Stimulated activated CD8-positive, alpha-beta memory T cell treated with anti-CD3 and anti-CD28 coated beads, Interleukin-15, amount 100 ng/mL, for 48 hours (primary cell): ENCODE measurements at regions not wholly inside any gene's neighbourhood (a gene's known extent, or its start where the extent isn't known, plus 50 kb on each side); places are given as distances from the start of the nearest gene placed in this dataset.

Experiments
- DNase-seq, 2 donors: peaks; one replicate each; pipeline ENCODE4 v3.0.0-alpha.2; 2020; ENCODE audit warnings: low read depth in 2 of 2

DNA sequence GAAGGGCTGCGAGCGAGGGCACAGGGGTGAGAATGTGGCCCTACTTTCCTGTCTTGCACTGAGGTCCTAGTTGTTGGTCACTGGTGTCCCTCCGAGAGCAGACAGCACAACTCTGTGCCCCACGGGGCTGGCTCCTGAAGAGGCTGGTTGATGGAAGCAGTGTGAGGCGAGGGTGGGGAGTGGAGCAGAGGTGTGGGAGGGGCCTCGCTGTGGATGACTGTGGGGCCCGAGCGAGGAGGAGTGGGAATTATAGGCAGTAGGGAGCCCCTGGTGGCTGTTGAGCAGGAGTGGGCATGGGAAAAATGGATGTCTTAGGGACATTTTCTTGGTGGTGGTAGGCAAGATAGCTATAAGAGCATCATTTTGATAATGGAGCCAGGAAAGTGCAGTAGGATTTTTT lies 660.5 kb upstream of the HS6ST1 start:
- DNase-seq = no peak

DNA sequence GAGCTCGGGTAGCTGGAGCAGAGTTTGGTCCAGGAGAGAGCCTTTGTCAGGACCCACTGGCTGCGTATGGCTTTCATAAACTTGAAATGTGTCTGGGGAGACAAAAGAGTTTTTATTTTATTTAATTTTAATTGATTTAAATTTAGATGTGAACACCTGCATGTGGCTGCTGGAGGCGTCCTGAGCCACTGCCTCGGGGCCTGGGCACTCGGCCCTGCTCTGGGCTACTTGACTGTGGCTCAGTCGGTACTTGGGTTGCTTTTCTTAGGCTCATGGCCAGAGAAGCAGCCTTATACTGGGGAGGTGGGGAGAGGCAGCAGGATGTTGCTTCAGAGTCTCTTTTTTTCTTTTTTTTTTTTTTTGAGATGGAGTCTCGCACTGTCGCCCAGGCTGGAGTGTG lies 661.8 kb upstream of the HS6ST1 start:
- DNase-seq = no peak

DNA sequence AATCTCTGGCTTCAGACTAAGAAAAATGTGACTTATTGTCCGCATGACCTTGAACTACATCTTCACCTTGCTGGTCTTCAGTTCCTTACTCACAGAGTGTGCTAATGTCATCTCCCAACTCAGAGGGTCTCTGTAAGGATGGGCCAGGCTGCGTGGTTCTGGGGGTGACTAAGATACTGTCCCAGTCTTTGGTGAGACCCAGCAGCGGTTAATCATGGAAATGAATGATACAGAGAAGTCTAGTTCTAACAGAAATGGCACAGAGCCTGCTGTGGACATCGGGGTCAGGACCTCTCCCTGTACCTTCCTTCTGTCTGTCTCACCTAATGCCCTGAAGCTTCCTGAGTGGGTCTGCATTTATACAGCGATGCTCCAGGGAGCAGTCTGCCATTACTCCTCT lies 662.7 kb upstream of the HS6ST1 start:
- no peak for DNase-seq

DNA sequence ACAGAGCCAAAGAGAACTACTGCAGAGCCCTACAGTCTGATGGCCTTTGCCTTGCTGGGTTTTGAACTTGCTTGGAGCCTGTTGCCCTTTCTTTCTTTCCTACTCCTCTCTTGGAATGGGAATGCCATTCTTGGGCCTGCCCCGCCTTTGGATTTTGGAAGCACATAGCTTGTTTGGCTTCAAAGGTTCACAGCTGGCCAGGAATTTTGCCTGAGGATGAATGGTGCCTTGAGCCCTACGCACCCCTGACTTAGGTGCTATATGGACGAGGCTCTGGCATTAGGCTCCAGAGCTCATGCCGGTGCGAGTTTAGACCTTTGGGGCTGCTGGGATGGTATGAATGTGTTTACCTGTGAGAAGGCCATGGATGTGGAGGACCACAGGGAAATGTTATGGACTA lies 663.3 kb upstream of the HS6ST1 start:
- DNase-seq = no peak

DNA sequence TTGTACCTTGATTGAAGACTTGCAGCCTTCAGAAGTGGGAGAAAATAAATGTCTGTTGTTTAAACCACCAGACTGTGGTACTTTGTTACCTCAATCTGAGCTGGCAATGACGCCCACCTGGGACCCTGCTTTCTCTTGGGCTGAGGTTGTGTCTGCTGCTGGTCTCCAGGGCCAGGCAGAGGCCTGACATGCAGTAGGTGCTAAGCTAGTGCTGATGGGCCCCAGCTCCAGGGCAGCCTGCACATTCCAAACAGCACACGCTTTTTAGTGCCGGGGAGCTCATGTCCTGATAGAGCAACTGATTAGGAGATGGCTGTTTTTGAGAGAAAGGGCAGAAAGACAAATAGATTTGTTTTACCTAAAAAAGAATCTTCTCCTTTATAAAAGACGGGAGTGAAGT lies 664.0 kb upstream of the HS6ST1 start:
- no peak for DNase-seq

DNA sequence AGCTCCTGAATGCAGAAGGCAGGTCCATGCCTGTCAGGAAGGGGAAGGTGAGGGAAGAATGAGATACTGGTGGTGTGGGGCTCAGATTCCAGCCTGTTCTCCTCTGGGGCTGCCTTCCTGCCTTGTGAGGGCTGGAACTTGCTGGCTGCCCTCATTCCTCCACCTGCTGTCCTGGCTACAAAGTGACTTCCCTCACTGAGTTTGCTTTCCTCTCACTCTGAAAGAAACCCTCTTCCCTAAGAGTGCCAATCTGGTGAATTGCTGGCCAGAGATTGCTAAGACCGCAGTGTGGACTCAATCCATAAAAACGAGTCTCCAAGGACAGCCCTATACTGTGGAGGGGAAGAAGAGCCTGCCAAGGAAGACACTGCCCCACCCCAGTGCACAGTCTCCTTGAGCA lies 664.4 kb upstream of the HS6ST1 start:
- DNase-seq = no peak

DNA sequence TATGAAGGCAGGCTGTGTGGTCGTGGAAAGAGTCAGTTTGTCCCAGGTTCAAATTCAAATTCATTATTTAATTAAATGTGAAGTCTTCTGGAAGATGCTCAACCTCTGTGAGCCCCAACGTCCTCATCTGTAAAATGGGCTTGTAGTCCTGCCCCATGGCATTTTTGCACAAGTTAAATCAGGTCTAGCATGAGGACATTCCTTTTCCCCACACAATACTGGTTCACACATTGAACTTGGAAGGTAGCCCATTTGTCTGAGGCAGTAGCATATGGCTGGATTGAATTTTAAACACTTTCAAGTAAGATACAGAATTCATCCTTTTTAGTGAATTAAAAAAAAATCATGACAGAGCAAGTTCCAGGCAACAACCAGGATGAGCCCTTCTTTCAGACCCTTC lies 665.4 kb upstream of the HS6ST1 start:
- no peak for DNase-seq

DNA sequence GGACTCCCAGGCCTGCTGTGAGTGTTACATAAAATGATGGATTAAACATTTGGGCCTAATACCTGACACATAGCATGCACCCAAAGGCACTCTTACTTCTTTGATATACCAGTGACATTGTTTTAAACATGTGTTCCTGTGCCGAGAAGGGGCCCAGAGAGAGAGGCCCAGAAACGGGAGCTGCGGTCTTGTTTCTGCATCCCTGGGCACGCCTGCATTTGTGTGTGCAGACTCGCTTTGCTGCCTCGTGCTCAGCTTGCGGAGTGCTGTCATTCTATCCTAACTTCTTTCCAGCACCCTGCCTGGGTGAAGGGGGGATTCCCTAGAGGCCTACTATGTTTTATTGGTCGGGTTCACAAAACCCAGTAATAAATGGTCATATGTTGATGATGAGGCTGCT lies 666.2 kb upstream of the HS6ST1 start:
- no peak for DNase-seq

DNA sequence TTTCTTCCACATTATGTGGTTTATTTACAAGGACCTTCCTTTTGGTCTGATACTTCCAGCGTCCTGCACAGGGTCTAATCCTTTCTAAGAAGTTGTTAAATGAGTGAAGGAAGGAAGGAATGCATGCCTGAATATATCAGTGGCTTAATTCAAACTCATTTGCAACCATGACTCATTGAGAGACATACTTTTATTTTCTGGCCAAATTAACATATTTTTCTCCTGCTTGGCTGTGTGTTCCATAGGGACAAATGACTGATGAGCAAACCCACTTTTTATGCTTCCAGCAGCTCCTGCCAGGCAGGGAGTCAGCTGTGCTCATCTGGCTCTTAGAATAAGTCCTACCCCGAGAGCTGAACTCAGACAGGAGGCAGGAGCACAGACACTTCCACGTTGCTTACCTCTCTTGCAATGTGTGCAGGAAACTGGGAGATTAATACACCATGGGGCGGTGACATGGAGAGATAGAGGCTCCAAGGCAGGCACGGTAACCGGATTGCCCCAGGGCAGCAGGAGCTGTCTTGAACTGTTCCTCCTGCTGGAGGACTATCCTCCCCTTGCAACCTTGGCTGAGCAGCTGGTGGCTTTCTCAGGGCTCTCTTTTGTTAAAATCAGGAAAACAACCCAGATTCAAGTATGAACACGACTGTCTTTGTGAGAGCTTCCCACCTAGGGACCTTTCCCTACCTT lies 667.5 kb upstream of the HS6ST1 start:
- DNase-seq = no peak

DNA sequence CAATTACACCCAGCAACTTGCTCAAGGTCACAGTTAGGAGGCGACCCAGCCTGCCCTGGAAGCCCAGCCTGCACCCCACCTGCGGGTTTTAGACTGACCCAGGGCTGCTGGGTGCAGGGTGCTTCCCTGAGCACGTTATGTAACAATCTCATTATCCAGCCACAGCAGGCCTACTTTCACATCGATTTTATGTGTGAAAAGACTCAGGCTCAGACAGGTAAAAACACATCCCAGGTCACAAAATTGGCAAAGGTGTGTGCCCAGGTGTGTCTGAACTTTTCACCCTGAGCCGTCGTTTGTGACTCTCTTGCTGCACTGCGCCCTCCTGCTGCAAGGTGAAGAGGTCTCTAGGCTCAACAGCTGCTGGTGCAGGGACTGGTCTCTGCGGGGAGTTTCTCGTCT lies 668.2 kb upstream of the HS6ST1 start:
- no peak for DNase-seq

DNA sequence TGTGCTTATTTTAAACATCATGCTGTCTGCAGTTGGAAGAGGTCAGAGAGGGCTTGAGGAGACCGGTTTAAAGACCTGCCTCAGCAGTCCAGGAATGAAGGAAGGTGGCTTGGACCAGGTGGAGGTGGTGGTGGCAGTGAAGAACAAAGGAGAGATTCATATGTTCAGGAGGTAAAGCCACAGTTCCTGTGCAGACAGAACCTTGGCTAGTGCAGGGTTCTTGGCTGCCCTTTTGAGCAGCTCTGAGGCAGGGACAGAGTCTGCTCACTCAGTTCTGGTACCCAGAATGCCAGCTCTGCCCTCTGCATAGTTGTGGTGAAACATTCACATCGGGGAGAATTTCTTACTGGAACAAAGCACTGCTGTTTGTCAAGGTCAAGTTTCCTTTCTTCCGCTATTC lies 669.7 kb upstream of the HS6ST1 start:
- no peak for DNase-seq

DNA sequence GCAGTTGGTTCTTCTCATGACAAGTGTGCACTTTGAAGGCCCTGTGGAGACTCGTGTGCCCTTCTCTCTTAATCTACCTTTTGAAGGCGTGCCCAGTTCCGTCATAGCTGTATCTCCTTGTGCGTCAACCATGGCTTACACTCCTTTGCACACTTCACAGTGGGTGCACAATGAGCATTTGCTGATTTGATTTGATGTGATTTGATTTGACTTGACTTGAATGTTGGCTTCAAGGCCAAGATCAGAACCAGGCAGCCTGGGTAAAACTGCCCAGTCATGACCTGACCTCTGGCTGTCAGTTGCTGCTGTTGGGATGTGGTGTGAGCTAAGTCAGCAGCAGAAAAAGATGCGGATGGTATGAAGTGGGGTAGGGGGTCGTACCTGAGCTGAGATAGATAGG lies 670.3 kb upstream of the HS6ST1 start:
- DNase-seq = no peak

DNA sequence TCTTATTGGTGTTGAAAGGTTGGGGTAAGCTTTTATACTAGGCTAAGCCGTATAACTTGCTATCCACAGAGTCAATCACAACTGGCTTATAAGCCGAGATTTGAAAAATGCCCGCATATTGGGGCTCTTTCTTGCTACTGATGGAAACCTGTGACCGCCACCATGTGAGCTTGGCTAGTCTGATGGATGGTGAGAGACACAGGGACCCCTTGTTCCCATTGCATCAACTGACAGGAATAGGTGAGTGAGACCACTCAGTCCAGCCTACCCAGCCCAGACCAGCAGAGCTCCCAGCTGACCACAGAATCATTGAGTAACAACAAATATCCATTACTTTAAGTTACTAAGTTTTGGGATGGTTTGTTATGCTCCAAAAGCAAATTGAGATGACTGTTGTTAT lies 676.4 kb upstream of the HS6ST1 start:
- no peak for DNase-seq

DNA sequence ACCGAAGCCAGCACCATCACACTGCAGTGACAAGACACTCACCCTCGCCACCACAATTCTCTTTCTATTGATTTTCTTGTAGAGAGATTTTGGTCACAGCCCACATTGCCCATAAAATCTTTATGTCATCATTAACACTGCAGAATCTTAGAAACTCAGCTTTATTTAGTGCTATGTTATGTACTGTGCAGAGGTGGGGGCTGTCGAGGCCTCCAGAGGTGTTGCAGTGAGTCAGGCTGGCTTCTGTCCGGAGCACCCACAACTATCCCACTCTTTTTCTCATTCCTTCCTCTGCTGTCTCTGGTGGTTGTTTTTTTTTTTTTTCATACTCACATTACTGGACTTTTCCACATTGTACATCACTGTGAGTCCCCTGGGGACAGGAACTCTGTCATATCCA lies 677.4 kb upstream of the HS6ST1 start:
- no peak for DNase-seq

DNA sequence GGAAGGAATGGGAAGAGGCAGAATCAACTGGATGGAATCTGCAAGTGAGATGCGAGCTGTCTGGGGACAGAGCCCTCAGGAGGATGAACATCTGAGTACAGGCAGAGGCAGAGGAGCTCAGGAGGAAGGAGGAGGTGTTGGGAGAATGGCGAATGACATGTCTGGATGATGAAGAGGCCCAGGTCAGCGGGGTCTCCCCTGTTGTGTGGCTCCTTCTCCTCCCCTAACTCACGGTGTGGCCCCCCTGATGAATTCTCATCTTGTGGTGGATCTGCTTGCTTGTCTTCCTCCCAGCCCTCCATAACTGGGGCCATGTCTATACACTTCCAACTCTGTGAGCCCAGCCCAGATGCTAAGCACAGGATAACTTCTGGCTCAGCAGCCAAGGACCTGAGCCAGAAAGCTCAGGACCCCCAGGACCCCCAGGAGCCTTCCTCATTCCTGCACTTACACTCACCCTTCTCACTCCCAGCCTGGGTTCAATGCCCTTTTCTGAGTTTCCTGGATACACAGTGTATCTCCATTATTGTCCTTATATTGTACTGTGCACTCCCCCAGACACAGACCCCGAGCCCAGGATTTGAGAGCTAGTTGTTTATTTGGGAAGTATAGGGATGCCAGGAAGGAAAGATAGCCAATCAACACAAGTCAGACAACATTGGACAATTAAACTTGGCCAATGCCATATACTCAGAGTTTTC lies 678.6 kb upstream of the HS6ST1 start:
- DNase-seq = no peak

DNA sequence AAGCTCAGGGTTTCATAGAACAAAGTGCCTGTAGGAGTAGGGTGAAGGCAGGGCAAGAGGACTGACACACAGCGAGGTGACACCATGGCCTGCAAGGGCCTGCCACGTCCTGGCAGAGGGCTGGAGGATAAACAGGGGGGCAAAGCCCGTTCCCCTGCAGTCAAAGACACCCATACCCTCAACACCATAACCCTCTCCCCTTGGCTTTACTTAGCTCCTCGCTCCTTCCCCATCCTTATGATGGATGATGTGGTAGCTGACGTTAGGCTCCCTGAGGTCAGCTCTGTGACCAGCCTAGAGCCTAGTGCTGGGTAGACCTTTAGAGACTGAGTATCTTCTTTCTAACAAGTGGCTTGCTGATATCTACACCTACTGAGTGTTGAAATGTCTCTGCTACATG lies 683.3 kb upstream of the HS6ST1 start:
- DNase-seq = no peak

DNA sequence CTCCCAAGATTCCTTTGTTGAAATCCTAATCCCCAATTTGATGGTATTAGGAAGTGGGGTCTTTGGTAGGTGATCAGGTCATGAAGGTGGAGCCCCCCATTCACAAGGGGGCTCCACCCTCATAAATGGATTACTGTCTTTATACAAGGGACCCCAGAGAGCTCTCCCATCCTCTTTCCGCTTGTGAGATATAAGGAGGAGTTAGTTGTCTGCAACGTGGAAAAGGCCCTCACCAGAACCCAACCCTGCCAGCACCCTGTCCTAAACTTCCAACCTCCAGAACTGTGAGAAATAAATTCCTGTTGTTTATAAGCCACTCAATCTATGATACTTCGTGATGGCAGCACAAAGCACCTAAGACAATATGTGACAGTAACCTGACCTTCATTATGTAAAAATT lies 684.1 kb upstream of the HS6ST1 start:
- DNase-seq = no peak

DNA sequence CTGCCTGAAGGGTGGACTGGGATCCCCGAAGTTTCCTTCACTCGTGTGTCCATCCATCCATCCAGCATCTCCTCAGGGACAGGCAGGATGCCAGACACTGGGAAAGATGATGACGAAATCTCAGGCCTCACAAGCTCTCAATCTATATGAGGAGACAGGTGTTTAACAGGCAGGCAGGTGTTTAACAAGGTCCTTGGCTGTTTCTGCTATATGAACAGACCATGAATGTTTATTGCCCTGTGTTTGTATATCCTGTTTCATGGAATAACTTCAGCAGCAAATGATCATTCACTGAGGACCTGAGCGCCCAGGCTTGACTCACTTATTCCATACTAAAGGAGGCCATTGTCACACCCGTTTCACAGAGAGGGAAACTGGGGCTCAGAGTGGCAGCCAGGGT lies 685.8 kb upstream of the HS6ST1 start:
- no peak for DNase-seq

DNA sequence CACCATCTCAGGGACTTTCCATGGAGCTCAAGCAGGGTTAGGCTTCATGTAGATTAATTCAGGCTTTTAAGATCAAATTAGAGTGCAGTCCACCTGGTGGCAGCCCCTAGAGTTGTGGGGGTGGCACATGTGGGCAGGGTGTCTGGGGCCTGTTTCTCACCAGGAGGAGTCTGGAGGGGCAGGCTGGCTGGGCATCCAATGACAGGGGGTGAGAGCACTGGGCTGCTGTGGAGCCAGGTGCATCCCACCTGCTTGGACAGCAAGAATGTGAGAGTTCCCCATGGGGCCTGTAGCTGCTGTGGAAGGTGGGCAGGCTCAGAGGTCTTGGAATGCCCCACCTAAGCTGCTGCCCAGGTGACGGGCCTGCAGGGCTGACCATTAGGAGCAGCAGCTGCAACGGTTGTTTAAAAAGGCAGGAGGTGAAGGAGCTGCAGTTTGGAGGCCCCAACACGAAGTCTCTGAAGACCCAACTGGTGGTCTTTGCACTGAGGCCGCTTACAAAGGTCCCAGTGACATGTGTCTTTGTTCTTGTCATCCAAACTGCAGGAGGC lies 686.3 kb upstream of the HS6ST1 start:
- DNase-seq = no peak

DNA sequence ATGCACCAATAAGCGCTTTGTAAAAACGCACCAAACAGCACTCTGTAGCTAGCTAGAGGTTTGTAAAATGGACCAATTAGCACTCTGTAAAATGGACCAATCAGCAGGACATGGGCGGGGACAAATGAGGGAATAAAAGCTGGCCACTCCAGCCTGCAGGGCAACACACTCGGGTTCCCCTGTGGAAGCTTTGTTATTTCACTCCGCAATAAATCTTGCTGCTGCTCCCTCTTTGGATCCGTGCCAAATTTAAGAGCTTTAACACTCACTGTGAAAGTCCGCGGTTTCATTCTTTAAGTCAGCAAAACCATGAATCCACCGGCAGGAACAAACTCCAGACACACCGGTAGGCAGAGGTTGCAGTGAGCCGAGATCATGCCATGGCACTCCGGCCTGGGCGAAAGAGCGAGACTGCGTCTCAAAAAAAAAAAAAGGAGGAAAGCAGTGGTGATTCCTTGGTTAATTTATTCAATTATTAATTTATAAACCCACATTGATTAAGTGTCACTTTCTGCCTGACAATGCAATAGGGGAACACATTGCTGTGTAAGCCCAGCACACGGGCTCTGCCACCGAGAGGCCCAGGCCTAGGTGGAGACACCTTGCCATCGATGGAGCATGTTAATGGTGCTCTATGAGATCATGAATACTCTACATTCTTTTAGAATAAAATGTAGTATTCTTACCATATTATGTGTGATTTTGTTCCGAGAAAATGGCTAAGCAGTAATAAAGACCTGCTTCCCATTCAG lies 687.6 kb upstream of the HS6ST1 start:
- DNase-seq = no peak

DNA sequence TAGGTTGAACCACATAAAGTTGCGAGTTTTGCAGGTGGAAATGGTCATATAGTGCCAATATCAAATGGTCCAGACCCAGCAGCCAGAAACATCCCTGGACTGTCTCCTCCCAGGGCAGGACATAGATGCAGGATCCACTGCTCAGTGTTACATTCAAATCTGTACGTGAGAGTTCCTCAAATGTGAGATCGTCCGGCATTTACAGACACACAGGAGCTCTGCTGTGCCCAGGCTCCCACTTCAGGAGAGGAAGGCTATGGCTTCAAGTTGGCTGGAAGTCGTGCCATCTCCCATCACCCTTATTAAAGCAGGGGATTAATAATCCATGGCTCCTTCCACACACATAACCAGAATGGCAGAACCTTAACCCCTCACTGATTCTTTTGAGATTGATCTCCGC lies 688.2 kb upstream of the HS6ST1 start:
- DNase-seq = no peak

DNA sequence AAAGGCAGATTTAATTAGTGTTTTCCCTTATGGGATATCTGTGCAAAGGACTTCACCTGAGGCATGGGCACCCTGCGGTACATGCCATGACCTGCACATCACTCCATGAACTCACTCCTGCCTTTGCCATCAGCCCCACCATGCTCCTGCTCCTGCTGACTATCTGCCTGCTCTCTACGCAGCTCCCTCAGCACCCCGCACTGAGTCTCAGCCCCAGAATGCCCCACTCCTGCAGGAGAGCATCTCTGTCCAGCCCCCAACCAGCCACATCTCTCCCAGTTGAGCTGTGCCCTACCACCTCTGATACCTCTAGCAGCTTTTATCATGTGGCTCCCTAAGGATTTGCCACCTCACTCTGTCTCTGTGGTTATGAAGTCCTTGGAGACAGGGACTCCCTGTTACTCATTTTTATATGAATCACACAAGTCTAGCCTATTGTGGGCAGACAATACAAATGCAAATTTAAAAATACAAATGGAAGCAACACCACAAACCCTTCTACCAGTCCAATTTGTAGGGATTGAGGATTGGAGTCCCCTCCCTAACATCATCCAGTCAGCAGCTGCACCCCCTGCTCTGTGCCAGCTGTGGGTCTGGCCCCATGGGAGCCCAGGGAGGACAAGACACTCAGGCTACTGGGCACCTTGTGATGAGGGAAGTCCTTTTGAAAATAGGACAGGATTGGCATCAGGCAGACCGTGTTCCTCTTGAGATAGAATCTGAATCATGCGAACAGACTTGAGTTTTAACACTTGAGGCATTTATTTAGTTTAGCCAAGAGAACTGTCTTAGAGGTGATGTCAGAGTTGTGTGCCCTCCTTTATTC lies 689.6 kb upstream of the HS6ST1 start:
- no peak for DNase-seq
